ENCODE measurements at regions not wholly inside any gene's neighbourhood (a gene's known extent, or its start where the extent isn't known, plus 50 kb on each side); places are given as distances from the start of the nearest gene placed in this dataset.

GRCh38 chr7:15836041-15836440 lies 149.6 kb upstream of the MEOX2 start:
- no peak for DNase-seq (ENCODE audit: low read depth)
- no peak for TF ChIP-seq CTCF (IDR thresholded peaks at IDR 0.05; ENCODE audit: insufficient read depth, low read depth, low read length, missing control alignments)
- H3K4me3 ChIP-seq (ENCODE audit: low read length), result no peak overlapping the region

GRCh38 chr7:15834446-15834845 lies 148.0 kb upstream of the MEOX2 start:
- no peak overlapping the region for H3K4me3 ChIP-seq (ENCODE audit: low read length)
- no peak for DNase-seq (ENCODE audit: low read depth)
- no peak for TF ChIP-seq CTCF (IDR thresholded peaks at IDR 0.05; ENCODE audit: insufficient read depth, low read depth, low read length, missing control alignments)

GRCh38 chr7:15832996-15833395 lies 146.5 kb upstream of the MEOX2 start:
- H3K4me3 ChIP-seq (ENCODE audit: low read length), result no peak overlapping the region
- TF ChIP-seq CTCF (IDR thresholded peaks at IDR 0.05; ENCODE audit: insufficient read depth, low read depth, low read length, missing control alignments), result no peak
- DNase-seq (ENCODE audit: low read depth), result no peak

DNA sequence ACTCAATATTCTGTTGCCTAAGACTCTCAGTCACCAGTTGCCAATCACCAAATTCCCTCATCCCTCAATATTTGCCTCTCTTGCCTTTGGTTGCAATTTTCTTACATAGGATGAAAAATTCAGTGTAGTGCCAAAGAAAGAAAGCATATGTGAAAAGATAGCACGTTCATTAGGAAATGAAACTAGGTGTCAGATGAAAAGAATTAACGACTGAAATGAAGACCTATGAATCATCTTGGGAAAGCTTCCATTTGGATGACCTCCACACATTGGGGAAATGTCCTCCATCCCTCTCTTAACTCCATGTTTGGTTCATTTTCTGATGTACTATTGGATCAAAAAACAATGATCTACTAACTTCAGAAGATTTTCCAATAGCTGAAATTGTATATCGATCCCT lies 145.1 kb upstream of the MEOX2 start:
- no peak for DNase-seq (ENCODE audit: low read depth)
- no peak overlapping the region for H3K4me3 ChIP-seq (ENCODE audit: low read length)
- TF ChIP-seq CTCF (IDR thresholded peaks at IDR 0.05; ENCODE audit: insufficient read depth, low read depth, low read length, missing control alignments), result no peak

- no peak for TF ChIP-seq CTCF (IDR thresholded peaks at IDR 0.05; ENCODE audit: insufficient read depth, low read depth, low read length, missing control alignments)
- DNase-seq (ENCODE audit: low read depth), result no peak
Measured at GRCh38 chr7:15829691-15830090, 143.2 kb upstream of the MEOX2 start.

DNA sequence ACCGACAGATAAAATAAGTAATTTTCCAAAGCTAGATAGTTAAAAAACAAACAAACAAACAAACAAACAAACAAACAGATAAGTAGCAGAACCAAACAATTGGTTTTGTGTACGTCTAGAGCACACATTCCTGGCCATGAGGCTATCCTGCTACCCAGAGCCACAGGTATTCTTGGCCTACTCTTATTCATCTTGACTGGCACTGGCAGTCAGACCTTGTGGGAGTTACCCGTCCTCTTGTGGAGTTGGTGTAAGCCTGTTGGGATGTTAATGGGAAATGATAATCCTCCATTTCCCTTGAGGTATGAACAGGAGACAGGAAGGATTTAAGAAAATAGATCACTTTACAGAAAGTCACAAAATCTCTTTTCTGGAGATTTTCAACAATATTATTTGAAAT lies 142.4 kb upstream of the MEOX2 start:
- DNase-seq (ENCODE audit: low read depth), result no peak
- H3K4me3 ChIP-seq (ENCODE audit: low read length), result no peak overlapping the region
- no peak for TF ChIP-seq CTCF (IDR thresholded peaks at IDR 0.05; ENCODE audit: insufficient read depth, low read depth, low read length, missing control alignments)

More at GRCh38 chr7:15829691-15830090, 143.2 kb upstream of the MEOX2 start:
- H3K4me3 ChIP-seq (ENCODE audit: low read length), result no peak overlapping the region
